Hematopoietic multipotent progenitor cell treated with erythropoietin and hydrocortisone succinate and interleukin-3 and kit ligand, for 6 days (in vitro differentiated cells): ENCODE measurements at regions not wholly inside any gene's neighbourhood (a gene's known extent, or its start where the extent isn't known, plus 50 kb on each side); places are given as distances from the start of the nearest gene placed in this dataset.
"Not testable (repeated sequence)": the region's sequence is repeated elsewhere in the genome, so short reads cannot be mapped to it uniquely, and the experiment has no call there.

Source experiments
- DNase-seq: peaks from one replicate; pipeline ENCODE4 v3.0.0-alpha.2; 2015

DNA sequence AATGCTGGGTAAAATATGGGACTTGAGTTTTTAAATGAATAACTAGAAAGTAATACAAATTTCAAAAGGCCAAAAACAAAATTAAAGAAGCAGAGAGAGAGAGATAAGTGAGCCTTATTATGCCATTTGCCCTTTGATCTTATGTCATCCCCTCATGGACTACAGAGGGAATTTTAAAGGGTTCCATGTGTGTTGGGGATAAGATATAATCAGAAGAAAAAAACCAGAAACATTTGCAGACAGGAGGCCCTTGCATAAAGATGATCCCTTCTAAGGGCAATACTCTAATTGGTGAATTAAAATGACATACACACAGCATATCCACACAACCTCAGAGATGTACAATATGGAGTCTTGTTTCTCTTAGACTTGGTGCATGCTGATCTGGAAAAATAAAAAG, 406.6 kb upstream of the LARGE1 start:
- DNase-seq = no peak

DNA sequence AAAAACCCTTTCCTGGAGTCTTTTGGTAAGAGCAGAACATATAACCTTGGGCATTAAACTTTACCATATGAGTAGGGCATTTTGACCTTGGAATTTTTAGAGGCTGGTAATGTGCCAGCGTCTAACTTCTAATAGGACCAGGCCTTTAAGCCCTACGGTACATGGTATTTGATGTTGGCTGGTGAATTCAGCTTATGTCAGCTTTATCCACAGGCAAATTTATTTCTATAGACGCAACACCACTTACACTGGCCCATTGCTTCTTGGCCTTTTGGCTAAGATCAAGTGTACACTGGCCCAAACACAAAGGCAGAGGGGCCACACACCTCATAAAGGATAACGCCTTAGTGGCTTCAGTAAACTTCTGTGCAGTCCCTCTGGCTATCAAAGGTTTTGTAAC, 410.2 kb upstream of the LARGE1 start:
- no peak for DNase-seq

DNA sequence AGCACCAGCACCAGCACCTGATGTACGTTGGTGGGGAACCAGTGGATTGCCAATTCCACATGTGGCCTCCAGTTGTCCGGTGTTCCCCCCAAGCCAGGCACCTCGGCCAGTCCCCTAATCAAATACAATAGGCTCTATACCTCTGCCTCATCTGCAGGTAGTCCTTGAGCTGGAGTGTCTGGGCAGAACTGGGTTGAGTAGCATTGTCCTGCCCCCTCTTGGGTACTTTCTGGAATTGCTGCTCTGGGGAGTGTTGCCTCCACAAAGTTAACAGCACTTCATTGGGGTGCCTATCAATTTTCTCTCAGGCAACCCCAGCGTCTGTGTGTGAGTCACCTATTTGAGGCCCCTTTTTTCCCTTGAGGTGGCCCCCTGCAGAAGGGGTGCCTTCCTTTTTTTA, 413.0 kb upstream of the LARGE1 start:
- DNase-seq = no peak

DNA sequence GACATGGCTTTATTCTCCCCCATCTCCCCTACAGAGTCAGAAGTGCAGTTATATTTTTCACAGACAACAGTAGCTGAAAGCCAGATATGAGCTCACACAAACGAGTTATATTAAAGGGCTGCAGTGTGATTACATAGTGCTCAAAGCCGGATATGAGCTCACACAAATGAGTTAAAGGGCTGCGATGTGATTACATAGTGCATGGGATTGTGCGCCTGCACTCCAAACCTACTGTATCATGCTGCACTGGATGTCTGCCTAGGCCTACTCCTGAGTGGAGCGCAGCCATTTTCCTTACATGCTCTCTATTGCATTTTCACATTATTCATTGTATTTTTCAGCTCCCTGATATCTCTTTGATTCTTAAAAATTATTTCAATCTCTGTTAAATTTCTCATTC, 414.6 kb upstream of the LARGE1 start:
- DNase-seq = no peak

DNA sequence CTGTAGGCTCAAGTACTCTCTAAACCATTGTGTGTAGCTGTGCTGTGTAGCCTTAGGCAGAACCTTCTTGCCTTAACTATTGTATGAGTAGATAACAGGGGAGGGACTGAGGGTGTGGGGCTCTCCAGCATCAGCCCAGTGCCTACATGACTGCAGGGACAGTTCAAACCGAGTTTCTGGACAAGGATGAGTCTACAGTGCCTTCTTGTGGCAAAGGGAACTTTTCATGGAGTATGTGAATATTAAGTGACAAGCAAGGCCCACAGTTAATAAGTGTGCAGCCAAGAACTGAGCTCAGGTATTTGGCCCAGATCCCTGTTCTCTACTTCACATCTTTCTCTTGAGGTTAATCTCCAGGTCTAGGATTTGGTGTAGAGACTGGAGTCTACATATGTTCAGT, 424.4 kb upstream of the LARGE1 start:
- DNase-seq = no peak

DNA sequence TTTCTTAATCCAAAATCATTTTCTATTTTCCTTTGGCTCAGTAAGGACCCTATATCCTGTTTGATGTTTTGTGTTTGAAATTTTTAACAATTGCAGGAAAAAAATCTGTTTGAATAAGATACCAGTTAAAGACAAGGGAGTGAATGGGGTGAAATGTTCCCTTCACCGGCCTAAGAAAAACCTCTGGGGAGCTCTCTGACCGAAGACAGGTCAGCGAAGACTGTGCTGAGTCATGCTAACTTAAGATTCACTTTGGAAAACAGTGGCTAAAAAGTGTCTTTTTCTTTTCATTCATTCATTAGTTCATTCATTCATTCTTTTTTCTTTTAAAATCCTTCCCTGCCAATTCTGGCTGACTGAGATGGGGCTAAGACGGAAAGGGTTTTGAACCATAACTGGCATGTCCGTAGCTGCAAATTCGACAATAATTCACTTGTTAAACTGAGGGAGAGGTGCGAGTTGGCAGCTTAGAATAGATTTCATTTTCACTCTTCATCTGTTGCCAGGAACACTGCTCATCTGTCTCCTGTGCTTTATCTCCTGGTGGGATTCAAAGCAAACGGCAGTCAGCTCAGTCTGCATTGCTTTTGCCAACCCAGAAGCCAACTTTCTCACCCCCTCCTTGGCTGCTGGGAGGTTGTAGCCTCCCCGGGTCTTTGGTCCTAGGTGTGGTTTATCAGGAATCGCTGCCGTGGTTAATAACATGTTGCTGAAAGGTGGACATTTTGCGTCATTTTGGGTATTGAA, 434.0 kb upstream of the LARGE1 start:
- no peak for DNase-seq

DNA sequence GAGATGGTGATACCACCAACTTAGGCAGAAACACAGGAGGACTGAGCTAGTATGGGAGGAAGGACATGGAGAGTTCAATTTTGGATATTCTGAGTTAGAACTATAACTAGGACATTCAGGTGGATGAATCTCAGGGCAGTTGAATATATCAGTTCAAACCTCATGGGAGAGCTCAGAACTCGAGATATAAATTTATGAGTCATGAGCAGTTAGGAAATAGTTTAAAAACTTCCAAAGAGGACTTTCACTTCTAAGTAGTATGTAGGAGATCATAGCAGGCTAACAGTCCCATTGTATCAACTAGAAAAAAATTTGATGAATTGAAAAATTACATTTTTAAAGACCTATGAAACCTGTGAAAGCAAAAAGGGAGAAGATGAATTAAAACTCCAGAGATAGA, 436.2 kb upstream of the LARGE1 start:
- no peak for DNase-seq

DNA sequence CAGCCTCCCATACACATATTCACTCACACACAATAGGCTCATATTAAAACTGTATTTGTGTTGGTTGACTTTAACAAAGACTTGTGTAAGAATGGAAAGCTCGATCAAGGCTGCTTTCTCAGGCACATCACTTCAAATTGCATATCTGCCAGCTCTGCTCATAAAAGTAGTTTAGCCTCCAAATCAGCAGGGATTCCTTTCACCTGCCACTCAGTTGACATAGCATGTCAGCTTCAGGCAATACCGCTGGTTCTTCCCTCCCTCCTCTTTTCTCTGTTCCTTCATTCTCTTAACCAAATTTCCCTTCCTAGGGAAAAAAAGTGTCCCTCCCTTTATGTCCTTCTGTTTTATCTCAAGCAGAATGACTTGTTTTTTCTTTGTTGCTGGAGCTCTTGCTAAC, 450.4 kb upstream of the LARGE1 start:
- DNase-seq = no peak

DNA sequence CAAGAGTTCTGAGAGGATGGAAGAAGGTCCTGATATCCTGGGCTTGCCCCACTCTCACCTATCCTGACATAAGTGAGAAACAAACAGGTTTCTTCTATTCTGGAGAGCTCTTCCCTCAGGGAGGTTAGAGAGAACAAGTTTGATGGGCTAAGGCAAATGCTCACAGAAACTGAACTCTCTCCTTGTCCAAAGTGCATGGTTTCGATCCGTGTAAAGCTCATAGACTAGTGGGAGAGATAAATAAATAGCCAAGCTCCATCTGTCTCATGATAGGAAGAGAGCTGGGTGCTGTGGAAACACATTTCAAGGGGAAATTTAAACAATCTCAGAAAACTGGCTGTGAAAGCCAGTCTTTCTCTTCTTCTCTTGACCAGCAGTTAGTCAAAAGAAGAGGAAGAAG, 459.5 kb upstream of the LARGE1 start:
- no peak for DNase-seq

DNA sequence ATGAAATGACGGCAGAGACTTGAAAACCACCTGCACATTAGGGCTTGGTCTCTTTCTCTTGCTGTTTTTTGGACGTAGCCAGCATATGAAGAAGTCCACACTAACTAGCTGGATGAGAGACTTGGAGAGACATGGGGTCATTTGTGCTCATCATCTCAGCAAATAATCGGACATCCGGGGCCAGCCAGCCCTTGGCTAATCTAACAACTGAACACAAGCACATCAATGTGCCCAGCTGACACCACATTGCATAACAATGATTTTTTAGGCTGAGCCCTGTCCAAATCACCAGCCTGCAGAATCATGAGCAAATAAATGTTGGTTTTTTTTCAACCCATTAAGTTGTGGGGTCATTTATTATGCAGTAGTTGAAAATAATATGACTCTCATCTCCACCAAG, 460.3 kb upstream of the LARGE1 start:
- no peak for DNase-seq

DNA sequence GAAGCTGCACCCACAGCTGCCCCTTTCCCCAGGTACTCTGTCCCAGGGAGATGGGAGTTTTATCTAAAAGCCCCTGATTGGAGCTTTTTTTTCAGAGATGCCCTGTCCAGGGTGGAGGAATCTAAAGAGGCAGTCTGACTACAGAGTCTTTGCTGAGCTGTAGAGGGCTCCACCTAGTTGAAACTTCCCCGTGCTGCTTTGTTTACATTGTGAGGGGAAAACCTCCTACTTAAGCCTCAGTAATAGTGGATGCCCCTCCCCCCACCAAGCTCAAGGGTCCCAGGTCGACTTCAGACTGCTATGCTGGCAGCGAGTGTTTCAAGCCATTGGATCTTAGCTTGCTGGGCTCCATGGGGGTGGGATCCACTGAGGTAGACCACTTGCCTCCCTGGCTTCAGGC, 470.1 kb upstream of the LARGE1 start:
- no peak for DNase-seq

DNA sequence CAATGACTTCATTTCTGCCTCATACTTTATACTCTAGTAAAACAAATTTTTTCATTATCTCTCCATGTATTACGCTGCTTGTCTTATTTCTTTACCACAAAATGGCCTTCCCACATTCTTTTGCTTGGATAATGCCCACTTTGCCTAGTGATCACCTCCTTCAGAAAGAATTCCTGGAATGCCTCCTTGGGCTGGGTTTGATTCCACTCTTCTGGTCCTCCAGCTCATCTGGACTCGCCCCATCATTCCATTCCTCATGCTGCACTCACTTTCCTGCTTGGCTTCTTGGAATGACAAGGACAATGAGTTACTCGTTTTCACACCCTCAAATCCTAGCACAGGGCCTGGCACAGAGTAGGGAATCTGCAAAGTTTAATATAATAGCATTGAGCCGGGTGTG, 475.1 kb upstream of the LARGE1 start:
- DNase-seq = no peak

DNA sequence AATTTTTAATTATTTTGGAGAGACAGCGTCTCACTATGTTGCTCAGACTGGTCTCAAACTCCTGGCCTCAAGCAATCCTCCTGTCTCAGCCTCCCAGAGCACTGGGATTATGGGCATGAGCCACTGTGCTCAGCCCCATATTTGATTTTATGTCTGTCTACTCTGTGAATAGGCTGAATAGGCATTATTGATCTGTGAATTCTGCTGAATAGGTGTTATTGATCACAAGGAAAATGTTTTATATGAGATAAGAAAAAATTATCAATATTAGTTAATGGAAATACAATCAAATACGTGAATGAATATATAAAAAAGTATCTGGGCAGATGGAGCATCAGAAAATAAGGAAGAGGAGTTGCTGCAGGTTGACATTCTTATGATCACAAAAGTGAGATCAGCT, 483.4 kb upstream of the LARGE1 start:
- DNase-seq = no peak

DNA sequence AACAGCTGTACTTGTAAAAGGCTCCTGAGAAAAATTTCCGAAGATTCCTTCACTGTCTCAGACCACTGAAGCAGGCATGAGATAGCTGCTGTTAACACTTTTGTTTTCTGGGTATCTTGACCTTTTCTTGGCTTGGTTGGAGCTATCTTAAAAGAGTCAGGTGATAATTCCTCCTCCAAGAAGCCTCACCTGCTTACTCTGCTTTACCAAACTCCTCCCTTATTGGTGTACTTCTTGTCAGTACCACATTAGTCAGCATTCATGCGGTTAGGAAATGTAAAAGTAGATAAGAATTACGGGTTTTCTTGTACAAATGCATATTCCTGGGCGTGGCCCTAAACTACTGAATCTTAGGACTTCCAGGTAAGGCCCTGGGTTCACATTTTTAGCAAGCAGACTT, 489.8 kb upstream of the LARGE1 start:
- DNase-seq = no peak

DNA sequence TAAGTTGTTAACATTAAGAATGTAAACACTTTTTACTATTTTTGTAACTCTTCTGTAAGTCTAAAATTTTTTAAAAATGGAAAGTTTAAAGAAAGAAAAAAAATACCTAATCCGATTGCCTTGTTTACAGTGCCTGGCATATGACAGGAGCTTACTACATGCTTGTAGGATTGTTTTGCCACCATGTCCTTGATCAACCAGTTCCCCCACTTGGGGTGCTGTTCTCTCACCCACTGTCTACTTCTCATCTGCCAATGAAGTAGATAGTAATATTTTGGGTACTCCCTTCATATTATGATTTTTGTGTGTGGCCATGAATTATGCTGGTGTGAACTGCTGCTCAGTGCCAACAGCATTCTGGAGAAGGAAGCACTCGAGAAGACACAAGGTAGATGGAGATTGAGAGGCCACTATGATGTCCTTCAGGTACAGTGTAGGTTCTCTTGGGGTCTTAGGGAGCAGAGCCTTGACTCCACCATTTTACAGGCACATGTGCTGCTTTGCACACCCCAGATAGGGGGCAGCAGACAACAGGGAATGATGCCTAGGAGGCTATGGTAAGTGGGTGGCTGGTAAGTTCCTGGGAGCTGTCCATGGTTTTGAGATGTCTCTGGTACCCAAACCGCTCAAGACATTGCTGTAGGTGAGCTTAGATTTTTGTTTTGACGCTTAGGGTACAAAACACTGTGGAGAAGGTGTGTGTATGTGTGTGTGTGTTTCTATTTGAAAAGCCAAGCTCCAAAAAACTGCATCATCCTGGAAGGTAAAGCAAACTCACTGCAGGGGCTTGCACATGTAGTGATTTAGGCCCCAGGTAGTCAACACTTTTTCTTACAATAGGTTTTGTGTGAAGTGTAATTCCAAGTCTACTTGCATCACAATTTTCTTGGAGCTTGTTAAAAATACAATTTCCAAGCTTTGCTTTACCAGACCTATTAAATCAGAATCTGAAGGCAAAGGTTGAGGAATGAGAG, 494.5 kb upstream of the LARGE1 start:
- DNase-seq = peak; percentile 81

DNA sequence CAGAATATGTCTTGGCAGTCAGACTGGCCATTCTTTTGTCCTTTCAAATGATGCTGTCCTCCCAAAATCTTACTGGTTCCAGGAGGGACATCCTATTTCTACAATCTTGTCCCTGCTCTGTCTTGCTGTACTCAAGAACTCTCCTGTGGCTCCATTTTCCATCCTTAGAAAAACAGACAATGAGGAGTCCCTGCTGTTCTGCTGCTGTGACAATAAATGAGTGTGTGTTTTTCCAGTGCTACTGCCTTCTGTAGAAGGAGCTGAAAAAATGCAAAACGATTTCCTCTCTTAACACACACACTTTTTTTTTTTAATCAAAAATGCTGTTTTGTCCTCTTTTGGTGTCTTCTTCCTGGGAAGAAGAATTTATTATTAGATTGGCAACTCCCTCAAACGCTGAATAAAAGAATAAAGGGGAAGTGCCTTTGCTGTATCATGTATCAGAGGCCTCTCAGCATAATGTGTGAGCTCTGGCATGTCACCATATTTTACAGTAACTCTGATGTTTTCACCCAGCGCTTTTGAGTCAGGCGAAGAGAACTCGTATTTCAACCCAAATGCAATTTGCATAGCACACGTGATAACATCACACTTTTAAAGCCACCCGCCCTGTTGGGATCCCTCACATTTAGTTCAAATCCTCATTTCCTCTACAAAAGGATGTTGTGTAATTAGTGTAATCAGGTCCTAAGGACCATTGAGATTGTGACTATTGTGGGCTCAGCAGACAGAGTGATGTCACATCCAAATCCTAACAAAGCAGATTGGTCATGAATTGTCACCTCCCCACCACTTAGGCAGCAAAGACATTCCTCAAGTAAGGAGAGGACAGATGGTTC, 496.0 kb upstream of the LARGE1 start:
- DNase-seq = no peak

DNA sequence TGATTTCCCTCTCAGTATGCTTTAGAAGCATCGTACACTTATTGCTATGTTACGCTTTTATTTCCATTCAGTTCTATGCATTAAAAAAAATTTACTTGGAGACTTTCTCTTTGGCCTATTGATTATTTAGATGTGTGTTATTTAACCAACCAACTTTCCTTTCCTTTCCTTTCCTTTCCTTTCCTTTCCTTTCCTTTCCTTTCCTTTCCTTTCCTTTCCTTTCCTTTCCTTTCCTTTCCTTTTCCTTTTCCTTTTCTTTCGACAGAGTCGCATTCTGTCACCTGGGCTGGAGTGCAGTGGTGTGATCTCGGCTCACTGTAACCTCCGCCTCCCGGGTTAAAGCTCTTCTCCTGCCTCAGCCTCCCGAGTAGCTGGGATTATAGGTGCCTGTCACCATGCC, 502.7 kb upstream of the LARGE1 start:
- not testable (repeated sequence) for DNase-seq

DNA sequence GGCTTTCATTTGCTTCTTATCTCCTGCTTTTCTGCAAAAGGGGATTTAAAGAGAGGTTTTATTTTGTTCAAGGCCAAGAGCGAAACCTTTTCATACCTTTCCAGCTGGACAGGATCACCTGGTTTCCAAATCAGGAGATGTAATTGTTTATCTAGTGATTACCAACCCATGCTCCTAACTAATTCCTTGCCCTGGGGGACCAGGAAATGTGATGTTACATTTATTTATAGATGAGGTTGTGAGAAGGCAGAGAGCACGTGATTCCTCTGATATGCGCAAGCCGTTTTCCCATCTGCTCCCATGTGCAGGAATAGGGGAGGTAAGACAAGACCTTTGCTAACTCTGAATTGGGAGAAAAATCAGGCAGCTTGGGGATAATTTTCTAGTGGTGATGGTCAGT, 507.2 kb upstream of the LARGE1 start:
- DNase-seq = no peak

DNA sequence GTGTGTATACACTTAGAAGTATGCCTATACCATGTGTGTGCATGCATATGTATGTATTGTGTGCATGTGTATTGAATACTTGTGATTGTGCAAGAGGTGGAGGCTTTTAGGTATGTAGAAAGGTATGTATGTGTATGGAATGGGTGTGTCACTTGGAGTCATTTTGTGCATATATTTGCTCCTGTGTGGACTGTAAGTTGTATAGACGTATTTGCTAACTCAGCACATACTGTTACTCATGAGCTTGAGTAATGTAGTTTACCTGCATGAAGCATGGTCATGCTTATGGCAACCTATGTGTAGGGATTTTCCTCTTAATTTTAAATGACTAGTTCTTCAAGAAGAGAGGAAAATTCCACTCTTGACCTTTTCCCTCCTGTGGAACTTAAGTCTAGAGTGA, 507.6 kb upstream of the LARGE1 start:
- DNase-seq = no peak

DNA sequence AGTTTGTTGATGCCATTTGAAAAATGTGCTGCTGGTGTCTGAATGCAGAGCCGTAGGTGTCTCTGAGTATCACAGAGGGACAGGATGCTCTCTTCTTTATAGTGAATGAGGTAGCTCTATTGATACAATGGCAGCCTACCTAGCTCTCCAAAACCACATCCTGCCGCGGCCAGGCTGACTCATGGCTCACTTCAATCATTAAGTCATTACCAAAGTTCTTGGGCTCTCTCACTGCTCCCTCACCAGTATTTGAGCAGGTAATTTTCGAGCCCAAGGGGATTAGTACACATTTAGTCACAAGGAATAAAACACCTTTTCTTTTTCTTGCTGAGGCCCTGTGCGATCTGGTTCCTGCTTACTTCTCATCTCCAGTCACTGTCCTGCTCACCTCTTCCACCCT, 509.0 kb upstream of the LARGE1 start:
- no peak for DNase-seq

DNA sequence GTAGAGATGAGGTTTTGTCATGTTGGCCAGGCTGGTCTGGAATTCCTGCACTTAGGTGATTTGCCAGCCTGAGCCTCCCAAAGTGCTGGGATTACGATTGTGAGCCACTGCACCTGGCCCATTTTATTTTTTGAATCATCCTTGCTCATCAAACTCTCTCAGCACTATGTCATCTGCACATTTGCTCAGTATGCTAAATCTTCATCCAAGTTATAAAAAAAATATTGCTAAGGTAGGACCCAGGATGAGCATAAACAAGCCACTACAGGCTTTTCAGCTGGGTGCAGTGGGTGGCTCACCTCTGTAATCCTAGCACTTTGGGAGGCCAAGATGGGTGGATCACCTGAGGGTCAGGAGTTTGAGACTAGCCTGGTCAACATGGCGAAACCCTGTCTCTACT, 510.1 kb upstream of the LARGE1 start:
- DNase-seq = no peak

DNA sequence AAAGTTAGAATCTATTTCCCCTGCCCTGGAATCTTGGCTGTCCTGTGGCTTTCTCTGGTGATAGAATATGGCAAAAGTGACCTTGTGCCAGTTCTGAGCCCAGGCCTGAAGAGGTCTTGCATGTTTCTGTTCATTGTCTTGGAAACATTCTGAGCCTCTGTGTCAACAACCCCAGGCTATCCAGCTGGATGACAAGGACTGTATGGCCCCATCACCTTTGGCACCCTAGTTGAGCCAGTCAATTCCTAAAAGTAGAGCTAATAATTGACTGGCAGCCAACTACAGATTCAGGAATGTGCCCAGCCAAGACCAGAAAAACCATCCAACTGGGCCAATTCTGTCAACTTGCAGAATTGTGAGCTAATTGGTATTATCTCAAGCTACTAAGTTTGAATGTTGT, 514.1 kb upstream of the LARGE1 start:
- no peak for DNase-seq

DNA sequence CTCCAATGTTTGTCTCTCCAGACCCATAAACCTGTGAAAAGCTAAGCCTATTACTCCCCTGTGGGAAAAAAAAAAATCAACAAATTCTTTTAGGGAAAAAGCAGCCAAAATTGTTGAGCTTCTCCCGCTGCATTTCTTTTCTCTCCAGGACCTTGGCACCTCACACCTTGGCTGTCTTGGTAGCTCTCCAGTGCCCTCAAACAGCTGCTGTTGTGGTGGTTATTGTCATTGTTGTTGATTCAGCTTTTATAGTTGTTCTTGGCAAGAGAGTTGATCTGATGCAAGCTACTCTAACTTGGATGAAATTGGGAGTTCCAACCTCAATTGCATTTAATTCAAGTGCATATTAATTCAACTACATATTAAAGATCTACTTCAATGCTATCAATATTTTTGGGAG, 516.9 kb upstream of the LARGE1 start:
- DNase-seq = no peak
